NCI-H524 treated with DMSO at 0.1 percent for 48 hours (cell line): ENCODE measurements at regions not wholly inside any gene's neighbourhood (a gene's known extent, or its start where the extent isn't known, plus 50 kb on each side); places are given as distances from the start of the nearest gene placed in this dataset.
A peak's percentile ranks its signal among the peaks of the same experiment; 100 is the strongest.

Experiments
- DNase-seq: peaks from one replicate; lab custom pipeline; 2025; lab: John Stamatoyannopoulos, UW

GRCh38 chr18:37946324-37946723 lies 380.7 kb upstream of the CELF4 start:
- no peak for DNase-seq

- no peak for DNase-seq
Measured at GRCh38 chr18:37944700-37945270, 379.2 kb upstream of the CELF4 start.

GRCh38 chr18:37937287-37937686 lies 371.7 kb upstream of the CELF4 start:
- no peak for DNase-seq

- DNase-seq, result no peak
Measured at GRCh38 chr18:37935086-37935485, 369.5 kb upstream of the CELF4 start.

- no peak for DNase-seq
Measured at GRCh38 chr18:37930640-37931039, 365.0 kb upstream of the CELF4 start.

GRCh38 chr18:37922162-37922561 lies 356.6 kb upstream of the CELF4 start:
- no peak for DNase-seq

- no peak for DNase-seq
Measured at GRCh38 chr18:37920865-37921264, 355.3 kb upstream of the CELF4 start.

GRCh38 chr18:37913051-37913450 lies 347.5 kb upstream of the CELF4 start:
- no peak for DNase-seq

GRCh38 chr18:37902344-37902743 lies 336.7 kb upstream of the CELF4 start:
- DNase-seq, result no peak

GRCh38 chr18:37900326-37900725 lies 334.7 kb upstream of the CELF4 start:
- no peak for DNase-seq

GRCh38 chr18:37889963-37890362 lies 324.4 kb upstream of the CELF4 start:
- no peak for DNase-seq

- DNase-seq, result no peak
Measured at GRCh38 chr18:37874721-37875120, 309.1 kb upstream of the CELF4 start.

GRCh38 chr18:37873416-37873815 lies 307.8 kb upstream of the CELF4 start:
- no peak for DNase-seq

- DNase-seq, result no peak
Measured at GRCh38 chr18:37872562-37872961, 307.0 kb upstream of the CELF4 start.

- DNase-seq, result no peak
Measured at GRCh38 chr18:37871561-37871960, 306.0 kb upstream of the CELF4 start.

- DNase-seq, result peak; percentile 11
Measured at GRCh38 chr18:37869051-37869450, 303.5 kb upstream of the CELF4 start.

GRCh38 chr18:37864122-37864521 lies 298.5 kb upstream of the CELF4 start:
- DNase-seq, result no peak

- DNase-seq, result no peak
Measured at GRCh38 chr18:37861981-37862380, 296.4 kb upstream of the CELF4 start.

- no peak for DNase-seq
Measured at GRCh38 chr18:37854396-37854795, 288.8 kb upstream of the CELF4 start.

- DNase-seq, result no peak
Measured at GRCh38 chr18:37853706-37854105, 288.1 kb upstream of the CELF4 start.

GRCh38 chr18:37852464-37852863 lies 286.9 kb upstream of the CELF4 start:
- no peak for DNase-seq

- DNase-seq, result no peak
Measured at GRCh38 chr18:37847544-37847943, 281.9 kb upstream of the CELF4 start.

- no peak for DNase-seq
Measured at GRCh38 chr18:37846996-37847395, 281.4 kb upstream of the CELF4 start.

- no peak for DNase-seq
Measured at GRCh38 chr18:37845498-37845897, 279.9 kb upstream of the CELF4 start.
